Kidney (tissue), 13 donors: ENCODE measurements at regions not wholly inside any gene's neighbourhood (a gene's known extent, or its start where the extent isn't known, plus 50 kb on each side); places are given as distances from the start of the nearest gene placed in this dataset.

ENCODE experiments used
- DNase-seq, 5 donors: peaks; one replicate each; pipeline ENCODE4 v3.0.0-alpha.2; 2013 to 2020
- FAIRE-seq: peaks from 2 replicates; lab custom pipeline; 2012; peaks lifted over from hg19 to GRCh38; lab: Jason Lieb, UNC
- H3K27ac ChIP-seq, 2 donors: one replicate each; pipeline ENCODE4 v1.7.0; 2013; ENCODE audit warnings: low read depth in 2 of 2, low read length in 2 of 2, inconsistent platforms in 1 of 2
- H3K27me3 ChIP-seq: one replicate; pipeline ENCODE4 v1.7.1; 2013; ENCODE audit warnings: low read length, inconsistent platforms; ENCODE audit not compliant: control insufficient read depth, insufficient read depth
- H3K36me3 ChIP-seq, 3 donors: one replicate each; pipeline versions ENCODE4 v1.7.0 to v1.7.1; 2013; ENCODE audit warnings: low read length in 3 of 3, control low read depth in 1 of 3, inconsistent platforms in 1 of 3; ENCODE audit not compliant: insufficient read depth in 3 of 3, control insufficient read depth in 2 of 3
- H3K4me1 ChIP-seq, 3 donors: one replicate each; pipeline versions ENCODE4 v1.7.0 to v1.7.1; 2013; ENCODE audit warnings: low read length in 3 of 3, inconsistent platforms in 1 of 3, low read depth in 1 of 3; ENCODE audit not compliant: control insufficient read depth in 2 of 3, insufficient read depth in 2 of 3
- H3K4me3 ChIP-seq, 3 donors: one replicate each; pipeline versions ENCODE4 v1.7.0 to v1.8.1; 2013; ENCODE audit warnings: low read length in 3 of 3, control low read depth in 1 of 3, inconsistent platforms in 1 of 3
- H3K9ac ChIP-seq, 3 donors: one replicate each; pipeline versions ENCODE4 v1.7.0 to v1.7.1; 2013; ENCODE audit warnings: low read length in 3 of 3, control low read depth in 1 of 3, inconsistent platforms in 1 of 3
- H3K9me3 ChIP-seq, 3 donors: one replicate each; pipeline versions ENCODE4 v1.7.0 to v1.7.1; 2013; ENCODE audit warnings: low read length in 3 of 3, control low read depth in 1 of 3, inconsistent platforms in 1 of 3; ENCODE audit not compliant: control insufficient read depth in 2 of 3, insufficient read depth in 1 of 3
- intact Hi-C: fragments of 100-400 bp; cut with DNase I; formaldehyde crosslinking; loops from one replicate; pipeline ENCODE4 v1.11.1; 2022
- TF ChIP-seq, protein P1 (sequence below): IDR thresholded peaks from 3 replicates; pipeline ENCODE4 v1.5.1; 2012; ENCODE audit warnings: mild to moderate bottlenecking, moderate library complexity, borderline replicate concordance; ENCODE audit not compliant: insufficient read depth; ENCODE audit errors: extremely low read depth
- donor health status: control.
- donor health status: control.
- donor health status: control.
- donor health status: control.
- donor health status: control.
- donor health status: DM: yes; HTN: yes; CAD: no.
- donor health status: Normal renal cell carcinoma (clear cell type).

DNA sequence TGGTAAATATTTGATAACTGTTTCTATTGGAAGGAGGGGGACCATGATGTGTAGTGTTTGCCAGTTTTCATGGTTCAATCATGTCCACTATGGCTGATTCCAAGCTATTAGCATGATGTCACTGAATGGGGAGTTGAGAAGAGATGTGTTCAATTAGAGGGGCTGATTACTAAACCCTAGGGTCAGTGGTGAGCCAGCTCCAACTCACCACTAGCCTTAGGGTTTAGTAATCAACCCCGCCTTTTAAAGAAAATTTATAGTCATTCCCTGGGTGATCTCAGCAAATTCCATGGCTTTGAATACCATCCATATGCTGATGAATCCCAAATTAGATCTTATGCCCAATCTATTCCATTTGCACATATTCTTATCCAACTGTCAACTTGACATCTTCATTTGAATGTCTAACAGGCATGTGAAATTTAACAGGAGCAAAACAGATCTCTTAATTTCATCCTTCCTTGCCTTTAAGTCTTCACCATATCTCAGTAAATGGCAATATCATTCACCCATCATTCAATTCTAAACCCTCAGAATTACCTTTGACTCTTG lies 98.8 kb downstream of the GCNT1 start:
- Histone ChIP-seq H3K27me3 (no peaks in the 10 kb centered on the region), H3K9ac (no peak overlapping the region), H3K9me3 (no peaks in the 10 kb centered on the region), H3K4me3 (no peak overlapping the region), H3K36me3 (no peaks in the 10 kb centered on the region), H3K4me1 (no peaks in the 10 kb centered on the region), H3K27ac (no peak overlapping the region)
- DNase-seq (no peak), FAIRE-seq (no peak)
- intact Hi-C loops: no loop called here
- TF ChIP-seq, protein P1, sequence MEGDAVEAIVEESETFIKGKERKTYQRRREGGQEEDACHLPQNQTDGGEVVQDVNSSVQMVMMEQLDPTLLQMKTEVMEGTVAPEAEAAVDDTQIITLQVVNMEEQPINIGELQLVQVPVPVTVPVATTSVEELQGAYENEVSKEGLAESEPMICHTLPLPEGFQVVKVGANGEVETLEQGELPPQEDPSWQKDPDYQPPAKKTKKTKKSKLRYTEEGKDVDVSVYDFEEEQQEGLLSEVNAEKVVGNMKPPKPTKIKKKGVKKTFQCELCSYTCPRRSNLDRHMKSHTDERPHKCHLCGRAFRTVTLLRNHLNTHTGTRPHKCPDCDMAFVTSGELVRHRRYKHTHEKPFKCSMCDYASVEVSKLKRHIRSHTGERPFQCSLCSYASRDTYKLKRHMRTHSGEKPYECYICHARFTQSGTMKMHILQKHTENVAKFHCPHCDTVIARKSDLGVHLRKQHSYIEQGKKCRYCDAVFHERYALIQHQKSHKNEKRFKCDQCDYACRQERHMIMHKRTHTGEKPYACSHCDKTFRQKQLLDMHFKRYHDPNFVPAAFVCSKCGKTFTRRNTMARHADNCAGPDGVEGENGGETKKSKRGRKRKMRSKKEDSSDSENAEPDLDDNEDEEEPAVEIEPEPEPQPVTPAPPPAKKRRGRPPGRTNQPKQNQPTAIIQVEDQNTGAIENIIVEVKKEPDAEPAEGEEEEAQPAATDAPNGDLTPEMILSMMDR: no peak

DNA sequence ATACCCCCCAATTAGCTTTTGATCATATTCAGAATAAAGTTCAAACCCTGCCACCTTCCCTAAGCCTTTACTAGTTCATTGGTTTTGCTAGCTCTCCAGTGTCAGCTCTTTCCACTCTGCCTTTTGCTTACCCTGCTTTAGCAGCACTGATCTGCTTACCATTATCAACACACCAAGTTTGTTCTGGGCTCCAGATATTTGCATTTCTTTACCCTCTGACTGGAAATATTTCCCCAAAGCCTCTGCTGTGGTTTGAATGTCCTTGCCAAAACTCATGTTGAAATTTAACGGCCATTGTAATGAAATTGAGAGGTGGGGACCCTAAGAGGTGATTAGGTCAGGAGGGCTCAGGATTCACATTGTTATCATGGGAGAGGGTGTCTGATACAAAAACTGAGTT lies 99.5 kb downstream of the GCNT1 start:
- DNase-seq: no peak
- Histone ChIP-seq H3K4me1 (no peaks in the 10 kb centered on the region), H3K4me3 (no peak overlapping the region), H3K9me3 (no peaks in the 10 kb centered on the region), H3K9ac (no peak overlapping the region), H3K27ac (no peak overlapping the region), H3K36me3 (no peaks in the 10 kb centered on the region), H3K27me3 (no peaks in the 10 kb centered on the region)
- intact Hi-C loops: no loop called here
- no peak for FAIRE-seq
- TF ChIP-seq, protein P1: no peak

DNA sequence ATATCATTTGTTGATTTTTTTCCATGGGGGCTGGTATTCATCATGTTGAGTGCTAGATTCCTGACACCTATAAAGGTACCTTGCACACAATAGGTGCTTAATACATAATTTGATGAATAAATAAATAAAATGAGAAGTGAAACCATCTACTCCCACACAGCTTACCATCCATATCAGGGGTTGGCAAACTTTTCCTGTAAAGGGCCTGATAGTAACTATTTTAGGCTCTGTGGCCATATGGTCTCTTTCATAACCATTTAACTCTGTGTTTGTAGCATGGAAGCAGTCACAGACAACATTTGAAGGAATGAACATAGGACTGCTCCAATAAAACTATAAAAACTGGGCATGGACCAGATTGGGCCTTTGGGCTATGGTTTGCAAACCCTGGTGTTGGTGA lies 100.3 kb downstream of the GCNT1 start:
- intact Hi-C loops: no loop called here
- no peaks in the 10 kb centered on the region for H3K9me3 ChIP-seq
- FAIRE-seq: no peak
- H3K27ac ChIP-seq: no peak overlapping the region
- TF ChIP-seq, protein P1: no peak
- no peak overlapping the region for H3K9ac ChIP-seq
- H3K4me1 ChIP-seq: no peaks in the 10 kb centered on the region
- no peaks in the 10 kb centered on the region for H3K27me3 ChIP-seq
- no peak for DNase-seq
- H3K36me3 ChIP-seq: no peaks in the 10 kb centered on the region
- H3K4me3 ChIP-seq: no peak overlapping the region

DNA sequence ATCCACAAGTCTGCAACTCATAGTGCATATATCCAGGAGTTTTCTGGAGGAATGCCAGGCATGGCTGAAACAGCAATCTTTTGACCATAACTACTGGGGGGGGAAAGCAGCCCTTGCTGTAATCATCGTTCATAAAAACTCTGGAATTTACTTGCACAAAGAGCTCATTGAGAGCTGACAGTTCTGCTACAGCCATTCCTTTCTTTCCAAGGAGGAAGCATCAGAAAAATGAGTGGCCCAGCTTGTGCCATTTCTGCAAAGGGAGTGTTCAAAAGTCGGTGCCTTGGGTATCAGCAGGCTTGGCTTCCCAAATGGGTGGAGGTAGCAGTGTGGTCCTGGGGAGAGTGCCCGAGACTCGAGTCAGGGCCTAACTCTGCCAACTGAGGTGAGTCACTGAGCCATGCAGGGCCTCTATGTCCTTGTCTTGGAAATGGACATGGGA lies 101.5 kb downstream of the GCNT1 start:
- no peak for FAIRE-seq
- no peak overlapping the region for H3K9ac ChIP-seq
- no peak overlapping the region for H3K4me3 ChIP-seq
- H3K27me3 ChIP-seq: no peaks in the 10 kb centered on the region
- intact Hi-C loops: no loop called here
- no peaks in the 10 kb centered on the region for H3K36me3 ChIP-seq
- DNase-seq: peak in 2 of 5 donors; percentile 31 to 40
- no peak overlapping the region for H3K27ac ChIP-seq
- H3K9me3 ChIP-seq: no peaks in the 10 kb centered on the region
- H3K4me1 ChIP-seq: no peaks in the 10 kb centered on the region
- TF ChIP-seq, protein P1: no peak
